Upper lobe of right lung (tissue), 1 donor: ENCODE measurements at regions not wholly inside any gene's neighbourhood (a gene's known extent, or its start where the extent isn't known, plus 50 kb on each side); places are given as distances from the start of the nearest gene placed in this dataset.

Experiments used
- ATAC-seq: fragments of 200-7000 bp; cut with Tn5 transposase; one replicate; pipeline ENCODE4 v1.9.1; 2020; ENCODE audit warnings: mild to moderate bottlenecking, moderate library complexity
- DNase-seq: peaks from one replicate; pipeline ENCODE4 v3.0.0-alpha.2; 2020
- H3K27ac ChIP-seq: fragments of 200-600 bp; one replicate; pipeline ENCODE4 v1.8.0; 2022
- H3K27me3 ChIP-seq: fragments of 200-600 bp; one replicate; pipeline ENCODE4 v1.8.0; 2022; ENCODE audit warnings: mild to moderate bottlenecking
- H3K36me3 ChIP-seq: fragments of 200-600 bp; one replicate; pipeline ENCODE4 v1.8.0; 2022
- H3K4me1 ChIP-seq: fragments of 200-600 bp; one replicate; pipeline ENCODE4 v1.8.0; 2022
- H3K4me3 ChIP-seq: fragments of 200-600 bp; one replicate; pipeline ENCODE4 v1.8.0; 2022; ENCODE audit warnings: mild to moderate bottlenecking
- H3K9me3 ChIP-seq: fragments of 200-600 bp; one replicate; pipeline ENCODE4 v1.8.0; 2022
- CTCF ChIP-seq: fragments of 200-600 bp; IDR thresholded peaks from one replicate; pipeline ENCODE4 v1.8.0; 2022; ENCODE audit warnings: antibody characterized with exemption
- intact Hi-C: fragments of 100-400 bp; cut with DNase I; formaldehyde crosslinking; loops from one replicate; pipeline ENCODE4 v1.11.0; 2022
- donor health status: DM: no; HTN: yes; CAD: no; lungs with severe emphysema.

- Histone ChIP-seq H3K9me3 (no peaks in the 10 kb centered on the region), H3K36me3 (no peaks in the 10 kb centered on the region), H3K27me3 (no peaks in the 10 kb centered on the region), H3K4me1 (no peaks in the 10 kb centered on the region), H3K4me3 (no peak overlapping the region), H3K27ac (no peak overlapping the region)
- DNase-seq, result no peak
- intact Hi-C loops, result no loop called here
- TF ChIP-seq CTCF, result no peak
- no peak for ATAC-seq
Observed at GRCh38 chrX:124665621-124666400, 319.4 kb downstream of the SH2D1A start.

GRCh38 chrX:124679199-124679598, 332.8 kb downstream of the SH2D1A start:
- no peaks in the 10 kb centered on the region for H3K4me1 ChIP-seq
- H3K36me3 ChIP-seq, result no peaks in the 10 kb centered on the region
- no peak for ATAC-seq
- H3K27ac ChIP-seq, result no peak overlapping the region
- no peak for DNase-seq
- no peaks in the 10 kb centered on the region for H3K9me3 ChIP-seq
- H3K27me3 ChIP-seq, result no peaks in the 10 kb centered on the region
- no peak for TF ChIP-seq CTCF
- H3K4me3 ChIP-seq, result no peak overlapping the region
- intact Hi-C loops, result no loop called here

DNA sequence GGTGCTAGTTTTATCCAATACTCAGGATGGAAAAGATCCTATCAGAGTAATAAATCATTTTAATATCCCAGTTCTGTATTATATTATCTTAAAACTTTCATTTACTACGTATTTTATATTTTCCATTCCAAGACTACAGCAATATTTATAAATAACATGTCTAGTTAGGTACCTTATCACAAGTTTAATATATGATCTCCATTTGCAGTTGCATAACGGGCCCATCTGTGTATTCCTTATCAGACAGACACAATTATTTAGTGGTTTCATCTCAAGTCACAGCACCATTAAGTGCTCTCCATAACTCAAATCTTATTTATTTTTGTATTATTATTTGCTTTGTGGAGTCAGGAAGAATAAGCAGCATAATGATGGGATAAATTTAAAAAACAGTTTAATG, 333.9 kb downstream of the SH2D1A start:
- no peaks in the 10 kb centered on the region for H3K36me3 ChIP-seq
- no peak for ATAC-seq

DNA sequence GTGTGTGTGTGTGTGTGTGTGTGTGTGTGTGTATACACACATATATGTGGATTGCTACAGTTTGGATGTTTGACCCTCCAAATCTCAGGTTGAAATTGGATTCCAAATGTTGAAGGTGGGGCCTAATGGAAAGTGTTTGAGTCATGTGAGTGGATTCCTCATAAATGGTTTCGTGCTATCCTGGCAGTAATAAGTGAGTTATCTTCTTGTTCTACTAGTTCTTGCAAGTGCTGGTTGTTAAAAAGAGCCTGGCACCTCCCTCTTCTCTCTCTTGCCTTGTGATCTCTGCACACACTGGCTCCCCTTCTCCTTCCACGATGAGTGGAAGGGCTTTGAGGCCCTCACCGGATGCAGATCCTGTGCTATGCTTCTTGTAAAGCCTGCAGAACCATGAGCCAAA, 344.1 kb downstream of the SH2D1A start:
- no peak overlapping the region for H3K4me3 ChIP-seq
- ATAC-seq (no peak), DNase-seq (no peak)
- H3K27ac ChIP-seq, result no peak overlapping the region
- intact Hi-C loops, result no loop called here
- H3K4me1 ChIP-seq, result no peaks in the 10 kb centered on the region
- H3K36me3 ChIP-seq, result no peaks in the 10 kb centered on the region
- no peaks in the 10 kb centered on the region for H3K9me3 ChIP-seq
- TF ChIP-seq CTCF, result no peak
- H3K27me3 ChIP-seq, result no peaks in the 10 kb centered on the region

More for the DNA sequence above, 333.9 kb downstream of the SH2D1A start:
- Histone ChIP-seq H3K9me3 (no peaks in the 10 kb centered on the region), H3K27ac (no peak overlapping the region), H3K27me3 (no peaks in the 10 kb centered on the region), H3K4me3 (no peak overlapping the region), H3K4me1 (no peaks in the 10 kb centered on the region)
- TF ChIP-seq CTCF, result no peak
- intact Hi-C loops, result no loop called here
- DNase-seq, result no peak

DNA sequence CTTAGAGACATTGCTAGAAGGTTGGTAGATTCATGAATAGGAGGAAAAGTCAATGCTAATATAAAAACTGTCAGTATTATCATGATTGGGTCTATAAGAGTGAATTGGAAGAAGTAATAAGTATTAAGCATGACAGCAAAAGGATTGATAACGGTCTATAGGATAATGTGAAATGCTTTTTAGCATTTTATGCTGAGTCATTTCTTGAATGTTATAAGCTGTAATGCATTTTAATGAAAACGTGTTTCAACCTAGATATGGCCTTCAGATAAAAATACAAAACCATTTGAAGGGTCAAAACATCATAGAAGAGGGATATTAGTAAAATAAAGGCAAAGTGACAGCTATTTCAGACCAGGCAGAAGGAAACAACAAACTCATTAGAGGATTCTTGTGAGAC, 353.5 kb downstream of the SH2D1A start:
- H3K27me3 ChIP-seq, result no peaks in the 10 kb centered on the region
- no peak overlapping the region for H3K27ac ChIP-seq
- no peaks in the 10 kb centered on the region for H3K36me3 ChIP-seq
- no peak for TF ChIP-seq CTCF
- no peaks in the 10 kb centered on the region for H3K4me1 ChIP-seq
- H3K9me3 ChIP-seq, result no peaks in the 10 kb centered on the region
- ATAC-seq (no peak), DNase-seq (no peak)
- intact Hi-C loops, result no loop called here
- no peak overlapping the region for H3K4me3 ChIP-seq

DNA sequence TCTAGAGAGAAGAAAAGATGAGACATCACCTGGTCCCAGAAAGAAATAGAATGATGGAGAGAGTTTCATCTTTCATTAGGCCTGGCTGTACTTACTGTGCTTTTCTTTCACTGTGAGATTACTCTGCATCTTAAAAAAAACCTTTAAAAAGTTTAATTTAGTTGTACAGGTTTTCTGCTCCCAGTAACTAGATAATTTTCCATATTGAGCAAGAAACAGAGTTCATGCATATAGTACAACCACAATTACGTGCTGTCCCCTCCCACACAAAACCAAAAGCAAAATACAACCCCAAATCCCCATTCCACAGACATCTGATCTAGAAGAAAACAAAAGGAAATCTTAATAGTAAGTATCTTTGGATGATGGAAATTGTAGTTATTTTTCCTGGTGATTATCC, 371.2 kb downstream of the SH2D1A start:
- DNase-seq, result no peak
- H3K27ac ChIP-seq, result no peak overlapping the region
- H3K9me3 ChIP-seq, result no peaks in the 10 kb centered on the region
- ATAC-seq, result no peak
- no peaks in the 10 kb centered on the region for H3K27me3 ChIP-seq
- TF ChIP-seq CTCF, result no peak
- intact Hi-C loops, result no loop called here
- no peaks in the 10 kb centered on the region for H3K36me3 ChIP-seq
- H3K4me3 ChIP-seq, result no peak overlapping the region
- no peaks in the 10 kb centered on the region for H3K4me1 ChIP-seq
